HL-60 (cell line): ENCODE measurements at regions not wholly inside any gene's neighbourhood (a gene's known extent, or its start where the extent isn't known, plus 50 kb on each side); places are given as distances from the start of the nearest gene placed in this dataset.

ENCODE experiments used
- DNase-seq, 2 experiments: peaks; one replicate each; pipeline ENCODE4 v3.0.0-alpha.2; 2010 to 2020; ENCODE audit warnings: low read depth in 1 of 2, low spot score in 1 of 2
- H3K27ac ChIP-seq: fragments of 250-450 bp; sonication (Bioruptor Pico); replicated peaks from 2 replicates; pipeline ENCODE4 v1.5.1; 2020; ENCODE audit warnings: mild to moderate bottlenecking, moderate library complexity
- H3K27me3 ChIP-seq: fragments of 250-450 bp; sonication (Bioruptor Pico); 2 replicates; pipeline ENCODE4 v1.5.1; 2021; ENCODE audit warnings: mild to moderate bottlenecking, moderate library complexity; ENCODE audit not compliant: insufficient read depth, poor library complexity, severe bottlenecking
- H3K4me3 ChIP-seq: replicated peaks from 2 replicates; pipeline ENCODE4 v1.5.1; 2011; ENCODE audit warnings: mild to moderate bottlenecking, control low read depth, low read length; ENCODE audit not compliant: insufficient read depth
- CTCF ChIP-seq: IDR thresholded peaks from one replicate; pipeline ENCODE4 v1.5.1; 2011; ENCODE audit warnings: low read length, control low read depth, inconsistent platforms; ENCODE audit not compliant: insufficient read depth
- GABPA ChIP-seq: IDR thresholded peaks from 2 replicates; pipeline ENCODE4 v1.6.1; 2012; ENCODE audit warnings: low read depth
- POLR2AphosphoS5 ChIP-seq: IDR thresholded peaks from 2 replicates; pipeline ENCODE4 v1.6.1; 2012; ENCODE audit warnings: low read depth
- REST ChIP-seq: IDR thresholded peaks from 2 replicates; pipeline ENCODE4 v1.6.1; 2012; ENCODE audit warnings: low read depth; ENCODE audit not compliant: insufficient replicate concordance
- SPI1 ChIP-seq: IDR thresholded peaks from 2 replicates; pipeline ENCODE4 v1.6.1; 2012; ENCODE audit warnings: low read depth, mild to moderate bottlenecking, borderline replicate concordance

- no peak for DNase-seq
- Histone ChIP-seq H3K27ac (no peak overlapping the region), H3K27me3 (no peaks in the 10 kb centered on the region), H3K4me3 (no peak overlapping the region)
- TF ChIP-seq POLR2AphosphoS5 (no peak), CTCF (no peak), SPI1 (no peak), GABPA (no peak), REST (no peak)
These were observed 75.7 kb upstream of the PDZD8 start for GRCh38 chr10:117450940-117451339.

GRCh38 chr10:117449636-117450035 is 74.4 kb upstream of the PDZD8 start:
- no peak overlapping the region for H3K27ac ChIP-seq
- TF ChIP-seq SPI1: no peak
- H3K4me3 ChIP-seq: no peak overlapping the region
- no peaks in the 10 kb centered on the region for H3K27me3 ChIP-seq
- no peak for DNase-seq

- no peaks in the 10 kb centered on the region for H3K27me3 ChIP-seq
- no peak for DNase-seq
- no peak overlapping the region for H3K4me3 ChIP-seq
- no peak overlapping the region for H3K27ac ChIP-seq
- TF ChIP-seq SPI1: no peak
- no peak for TF ChIP-seq REST
- no peak for TF ChIP-seq CTCF
- TF ChIP-seq GABPA: no peak
- TF ChIP-seq POLR2AphosphoS5: no peak
These were observed 73.6 kb upstream of the PDZD8 start for GRCh38 chr10:117448802-117449201.

GRCh38 chr10:117445992-117446391 is 70.8 kb upstream of the PDZD8 start:
- TF ChIP-seq SPI1: no peak
- TF ChIP-seq POLR2AphosphoS5: no peak
- TF ChIP-seq GABPA: no peak
- no peak for TF ChIP-seq REST
- no peak for DNase-seq
- no peaks in the 10 kb centered on the region for H3K27me3 ChIP-seq
- no peak overlapping the region for H3K4me3 ChIP-seq
- no peak overlapping the region for H3K27ac ChIP-seq
